ENCODE measurements at regions not wholly inside any gene's neighbourhood (a gene's known extent, or its start where the extent isn't known, plus 50 kb on each side); places are given as distances from the start of the nearest gene placed in this dataset.

DNA sequence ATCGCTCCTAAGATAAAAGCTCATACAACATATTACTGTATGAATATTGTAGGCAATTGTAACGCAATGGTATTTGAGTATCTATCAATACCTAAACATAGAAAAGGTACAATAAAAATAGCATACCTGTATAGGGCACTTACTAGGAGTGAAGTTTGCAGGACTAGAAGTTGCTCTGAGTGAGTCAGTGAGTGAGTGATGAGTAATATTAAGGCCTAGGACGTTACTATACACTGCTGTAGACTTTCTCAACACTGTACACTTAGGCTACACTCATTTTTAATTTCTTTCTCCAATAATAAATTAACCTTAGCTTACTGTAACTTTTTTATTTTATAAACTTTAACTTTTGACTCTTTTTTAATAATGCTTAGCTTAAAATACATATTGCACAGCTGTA is 546.9 kb downstream of the HACE1 start:
- DNase-seq (ENCODE audit: low spot score): no peak
- Mint-ChIP-seq H3K4me3 (ENCODE audit: unreplicated experiment) (no peak overlapping the region), H3K36me3 (ENCODE audit: low read depth) (no peaks in the 10 kb centered on the region), H3K27ac (ENCODE audit: unreplicated experiment) (no peak overlapping the region), H3K9me3 (ENCODE audit: low read depth) (no peaks in the 10 kb centered on the region), H3K27me3 (ENCODE audit: low read depth) (peaks cover 4% of the 10 kb centered on the region), H3K4me1 (ENCODE audit: low read depth) (peaks cover 9% of the 10 kb centered on the region)
- TF ChIP-seq, protein P1, sequence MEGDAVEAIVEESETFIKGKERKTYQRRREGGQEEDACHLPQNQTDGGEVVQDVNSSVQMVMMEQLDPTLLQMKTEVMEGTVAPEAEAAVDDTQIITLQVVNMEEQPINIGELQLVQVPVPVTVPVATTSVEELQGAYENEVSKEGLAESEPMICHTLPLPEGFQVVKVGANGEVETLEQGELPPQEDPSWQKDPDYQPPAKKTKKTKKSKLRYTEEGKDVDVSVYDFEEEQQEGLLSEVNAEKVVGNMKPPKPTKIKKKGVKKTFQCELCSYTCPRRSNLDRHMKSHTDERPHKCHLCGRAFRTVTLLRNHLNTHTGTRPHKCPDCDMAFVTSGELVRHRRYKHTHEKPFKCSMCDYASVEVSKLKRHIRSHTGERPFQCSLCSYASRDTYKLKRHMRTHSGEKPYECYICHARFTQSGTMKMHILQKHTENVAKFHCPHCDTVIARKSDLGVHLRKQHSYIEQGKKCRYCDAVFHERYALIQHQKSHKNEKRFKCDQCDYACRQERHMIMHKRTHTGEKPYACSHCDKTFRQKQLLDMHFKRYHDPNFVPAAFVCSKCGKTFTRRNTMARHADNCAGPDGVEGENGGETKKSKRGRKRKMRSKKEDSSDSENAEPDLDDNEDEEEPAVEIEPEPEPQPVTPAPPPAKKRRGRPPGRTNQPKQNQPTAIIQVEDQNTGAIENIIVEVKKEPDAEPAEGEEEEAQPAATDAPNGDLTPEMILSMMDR (IDR thresholded peaks at IDR 0.05): no peak

- Mint-ChIP-seq H3K27me3 (ENCODE audit: low read depth) (peaks cover 12% of the 10 kb centered on the region), H3K9me3 (ENCODE audit: low read depth) (no peaks in the 10 kb centered on the region), H3K4me1 (ENCODE audit: low read depth) (peaks cover 8% of the 10 kb centered on the region), H3K27ac (ENCODE audit: unreplicated experiment) (no peak overlapping the region), H3K4me3 (ENCODE audit: unreplicated experiment) (no peak overlapping the region), H3K36me3 (ENCODE audit: low read depth) (no peaks in the 10 kb centered on the region)
- no peak for DNase-seq (ENCODE audit: low spot score)
- TF ChIP-seq, protein P1 (IDR thresholded peaks at IDR 0.05): no peak
These were observed 553.5 kb downstream of the HACE1 start for GRCh38 chr6:104306211-104306610.

- TF ChIP-seq, protein P1 (IDR thresholded peaks at IDR 0.05): no peak
- peaks cover 8% of the 10 kb centered on the region for H3K4me1 Mint-ChIP-seq (ENCODE audit: low read depth)
- no peak overlapping the region for H3K4me3 Mint-ChIP-seq (ENCODE audit: unreplicated experiment)
- H3K36me3 Mint-ChIP-seq (ENCODE audit: low read depth): no peaks in the 10 kb centered on the region
- H3K9me3 Mint-ChIP-seq (ENCODE audit: low read depth): no peaks in the 10 kb centered on the region
- H3K27me3 Mint-ChIP-seq (ENCODE audit: low read depth): peaks cover 20% of the 10 kb centered on the region
- no peak for DNase-seq (ENCODE audit: low spot score)
- no peak overlapping the region for H3K27ac Mint-ChIP-seq (ENCODE audit: unreplicated experiment)
These were observed 554.5 kb downstream of the HACE1 start for GRCh38 chr6:104305206-104305605.

DNA sequence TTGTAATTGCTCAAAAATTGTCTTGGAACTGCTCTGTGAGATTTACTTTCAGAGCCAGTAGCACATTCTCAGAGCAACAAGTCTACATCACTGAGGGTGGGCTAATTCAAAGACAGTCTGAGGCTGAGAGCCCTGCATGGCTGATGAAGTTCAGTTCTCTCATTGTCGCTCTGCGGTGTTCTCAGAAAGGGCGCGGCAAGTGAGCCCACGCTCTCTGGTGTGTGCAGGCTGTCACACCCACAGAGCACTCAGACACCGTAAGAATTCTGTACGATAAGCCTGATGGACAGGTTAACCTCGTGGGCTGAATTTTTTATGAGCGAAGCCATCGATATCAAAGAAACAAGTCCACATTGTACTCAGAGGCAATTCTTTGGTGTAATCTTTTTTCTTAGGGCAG is 557.8 kb downstream of the HACE1 start:
- TF ChIP-seq, protein P1 (IDR thresholded peaks at IDR 0.05): no peak
- H3K4me3 Mint-ChIP-seq (ENCODE audit: unreplicated experiment): no peak overlapping the region
- peaks cover 20% of the 10 kb centered on the region for H3K27me3 Mint-ChIP-seq (ENCODE audit: low read depth)
- H3K4me1 Mint-ChIP-seq (ENCODE audit: low read depth): peaks cover 8% of the 10 kb centered on the region
- no peaks in the 10 kb centered on the region for H3K9me3 Mint-ChIP-seq (ENCODE audit: low read depth)
- DNase-seq (ENCODE audit: low spot score): no peak
- H3K36me3 Mint-ChIP-seq (ENCODE audit: low read depth): no peaks in the 10 kb centered on the region
- no peak overlapping the region for H3K27ac Mint-ChIP-seq (ENCODE audit: unreplicated experiment)

- Mint-ChIP-seq H3K4me3 (ENCODE audit: unreplicated experiment) (no peak overlapping the region), H3K36me3 (ENCODE audit: low read depth) (no peaks in the 10 kb centered on the region), H3K27me3 (ENCODE audit: low read depth) (peaks cover 21% of the 10 kb centered on the region), H3K4me1 (ENCODE audit: low read depth) (peaks cover 5% of the 10 kb centered on the region), H3K27ac (ENCODE audit: unreplicated experiment) (no peak overlapping the region), H3K9me3 (ENCODE audit: low read depth) (no peaks in the 10 kb centered on the region)
- TF ChIP-seq, protein P1 (IDR thresholded peaks at IDR 0.05): no peak
- DNase-seq (ENCODE audit: low spot score): no peak
These were observed 573.1 kb downstream of the HACE1 start for GRCh38 chr6:104286641-104287040.
